Left lung (tissue), 4 donors: ENCODE measurements at regions not wholly inside any gene's neighbourhood (a gene's known extent, or its start where the extent isn't known, plus 50 kb on each side); places are given as distances from the start of the nearest gene placed in this dataset.

ENCODE experiments used
- ATAC-seq: fragments of 200-7000 bp; cut with Tn5 transposase; one replicate; pipeline ENCODE4 v1.9.1; 2020; ENCODE audit warnings: moderate library complexity
- DNase-seq, 4 donors: peaks; one replicate each; pipeline ENCODE4 v3.0.0-alpha.2; 2013 to 2020
- H3K27ac ChIP-seq, 2 donors: fragments of 200-600 bp; sonication (generic) in 1 of 2; one replicate each; pipeline versions ENCODE4 v1.5.0 to v1.8.0; 2020 to 2021
- H3K27me3 ChIP-seq, 2 donors: fragments of 200-600 bp; sonication (generic) in 1 of 2; one replicate each; pipeline versions ENCODE4 v1.5.0 to v1.8.0; 2020 to 2021
- H3K36me3 ChIP-seq, 2 donors: fragments of 200-600 bp; sonication (generic) in 1 of 2; one replicate each; pipeline versions ENCODE4 v1.5.0 to v1.8.0; 2020 to 2021
- H3K4me1 ChIP-seq, 2 donors: fragments of 200-600 bp; one replicate each; pipeline ENCODE4 v1.8.0; 2021
- H3K4me3 ChIP-seq, 2 donors: fragments of 200-600 bp; sonication (generic) in 1 of 2; one replicate each; pipeline versions ENCODE4 v1.5.0 to v1.8.0; 2020 to 2021; ENCODE audit warnings: mild to moderate bottlenecking in 1 of 2
- H3K9me3 ChIP-seq, 2 donors: fragments of 200-600 bp; sonication (generic) in 1 of 2; one replicate each; pipeline versions ENCODE4 v1.5.0 to v1.8.0; 2020 to 2021
- CTCF ChIP-seq, 2 donors: fragments of 200-600 bp; sonication (generic) in 1 of 2; IDR thresholded peaks; one replicate each; pipeline versions ENCODE4 v1.5.0 to v1.8.0; 2021; ENCODE audit warnings: antibody characterized with exemption in 2 of 2
- intact Hi-C, 2 donors: fragments of 100-400 bp; cut with DNase I; formaldehyde crosslinking; loops; one replicate each; pipeline versions ENCODE4 v1.11.2 to v1.14.2; 2022
- donor health status: DM: no; HTN: yes; CAD: no.
- donor health status: DM: no; HTN: no; CAD: no.

DNA sequence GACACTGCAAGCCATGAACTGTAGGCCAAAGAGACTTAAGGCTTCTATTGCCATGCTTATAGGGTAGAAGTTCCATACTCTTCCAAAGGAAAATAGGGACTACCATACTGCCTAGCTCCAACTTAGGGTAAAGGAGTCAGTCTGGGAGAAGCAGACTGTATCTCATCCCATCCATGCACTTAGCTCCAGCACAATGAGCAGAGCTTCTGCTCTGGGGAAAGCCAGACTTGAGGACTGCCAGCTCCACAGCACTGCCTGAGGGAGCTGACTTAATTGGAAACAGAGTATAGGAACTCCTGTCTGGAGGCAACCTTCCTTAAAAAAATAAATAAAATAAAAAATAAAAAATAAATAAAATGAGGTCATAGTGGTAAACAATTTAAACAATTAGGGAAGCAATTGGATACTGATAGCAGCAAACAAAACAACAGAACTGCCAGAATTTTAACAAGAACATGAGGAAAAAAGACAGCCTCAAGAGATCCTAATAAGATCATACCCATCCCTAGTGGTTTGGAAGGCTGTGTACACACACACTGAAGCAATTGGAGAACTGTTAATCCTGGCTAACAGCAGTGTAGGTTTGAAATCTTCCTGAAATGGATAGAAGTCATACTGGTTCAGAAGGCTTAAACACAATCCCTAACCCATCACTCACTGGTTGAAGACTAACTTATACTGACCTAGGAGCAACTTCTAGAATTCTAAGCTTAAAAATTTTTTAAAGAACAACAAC lies 550.1 kb downstream of the TBC1D4 start:
- intact Hi-C loops, result no loop called here

GRCh38 chr13:74930402-74931165 lies 551.4 kb downstream of the TBC1D4 start:
- ATAC-seq, result no peak
- intact Hi-C loops, result no loop called here

More for the DNA sequence above, 550.1 kb downstream of the TBC1D4 start:
- Histone ChIP-seq H3K9me3 (peaks cover 0 to 25% of the 10 kb centered on the region in 2 donors), H3K27ac (no peak overlapping the region), H3K4me3 (no peak overlapping the region), H3K4me1 (no peaks in the 10 kb centered on the region), H3K27me3 (no peaks in the 10 kb centered on the region), H3K36me3 (no peaks in the 10 kb centered on the region)
- no peak for ATAC-seq
- no peak for TF ChIP-seq CTCF (IDR thresholded peaks at IDR 0.05)
- no peak for DNase-seq

GRCh38 chr13:74929436-74929835 lies 552.5 kb downstream of the TBC1D4 start:
- DNase-seq (no peak), ATAC-seq (no peak)
- H3K4me3 ChIP-seq, result no peak overlapping the region
- no peaks in the 10 kb centered on the region for H3K27me3 ChIP-seq
- peaks cover 0 to 26% of the 10 kb centered on the region in 2 donors for H3K9me3 ChIP-seq
- H3K27ac ChIP-seq, result no peak overlapping the region
- no peak for TF ChIP-seq CTCF (IDR thresholded peaks at IDR 0.05)
- no peaks in the 10 kb centered on the region for H3K36me3 ChIP-seq
- intact Hi-C loops, result no loop called here
- H3K4me1 ChIP-seq, result no peaks in the 10 kb centered on the region

More at GRCh38 chr13:74930402-74931165, 551.4 kb downstream of the TBC1D4 start:
- DNase-seq, result no peak
- no peak overlapping the region for H3K4me3 ChIP-seq
- no peaks in the 10 kb centered on the region for H3K36me3 ChIP-seq
- no peaks in the 10 kb centered on the region for H3K4me1 ChIP-seq
- H3K27ac ChIP-seq, result no peak overlapping the region
- H3K9me3 ChIP-seq, result peaks cover 0 to 22% of the 10 kb centered on the region in 2 donors
- H3K27me3 ChIP-seq, result no peaks in the 10 kb centered on the region
- no peak for TF ChIP-seq CTCF (IDR thresholded peaks at IDR 0.05)

- Histone ChIP-seq H3K4me3 (no peak overlapping the region), H3K9me3 (peaks cover 0 to 35% of the 10 kb centered on the region in 2 donors), H3K27ac (no peak overlapping the region), H3K4me1 (no peaks in the 10 kb centered on the region), H3K27me3 (no peaks in the 10 kb centered on the region), H3K36me3 (no peaks in the 10 kb centered on the region)
- intact Hi-C loops, result no loop called here
- TF ChIP-seq CTCF (IDR thresholded peaks at IDR 0.05), result no peak
- ATAC-seq (no peak), DNase-seq (no peak)
Observed at GRCh38 chr13:74927823-74928222, 554.1 kb downstream of the TBC1D4 start.

DNA sequence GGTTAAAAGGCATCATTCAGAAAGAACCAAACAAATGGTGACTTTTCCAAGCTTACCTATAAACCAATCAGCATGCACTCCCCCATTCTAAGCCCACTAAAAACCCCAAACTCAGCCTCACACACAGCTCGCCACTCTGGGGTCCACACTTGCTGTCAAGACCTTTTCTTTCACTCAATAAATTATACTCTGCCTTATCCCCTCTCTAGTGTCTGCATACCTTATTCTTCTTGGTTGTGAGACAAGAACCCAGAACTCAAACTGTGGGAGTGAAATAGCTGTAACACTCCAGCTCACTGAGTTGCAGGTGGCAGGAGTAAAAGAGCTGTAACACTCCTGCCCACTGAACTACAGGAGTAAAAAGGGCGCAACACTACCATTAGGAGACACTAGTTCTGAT lies 559.0 kb downstream of the TBC1D4 start:
- intact Hi-C loops, result no loop called here
- H3K4me3 ChIP-seq, result no peak overlapping the region
- H3K36me3 ChIP-seq, result no peaks in the 10 kb centered on the region
- no peaks in the 10 kb centered on the region for H3K4me1 ChIP-seq
- ATAC-seq (no peak), DNase-seq (no peak)
- peaks cover 0 to 32% of the 10 kb centered on the region in 2 donors for H3K9me3 ChIP-seq
- TF ChIP-seq CTCF (IDR thresholded peaks at IDR 0.05), result no peak
- no peak overlapping the region for H3K27ac ChIP-seq
- H3K27me3 ChIP-seq, result no peaks in the 10 kb centered on the region
